ENCODE measurements at regions not wholly inside any gene's neighbourhood (a gene's known extent, or its start where the extent isn't known, plus 50 kb on each side); places are given as distances from the start of the nearest gene placed in this dataset.
"Not testable (repeated sequence)": the region's sequence is repeated elsewhere in the genome, so short reads cannot be mapped to it uniquely, and the experiment has no call there.

GRCh38 chr10:3574451-3574850 lies 210.6 kb downstream of the KLF6 start:
- no peak for DNase-seq (ENCODE audit: low read depth)

GRCh38 chr10:3573498-3573897 lies 211.5 kb downstream of the KLF6 start:
- DNase-seq (ENCODE audit: low read depth) = no peak

- no peak for DNase-seq (ENCODE audit: low read depth)
Observed at GRCh38 chr10:3571310-3571825, 213.6 kb downstream of the KLF6 start.

- no peak for DNase-seq (ENCODE audit: low read depth)
Observed at GRCh38 chr10:3570855-3571266, 214.1 kb downstream of the KLF6 start.

- no peak for DNase-seq (ENCODE audit: low read depth)
Observed at GRCh38 chr10:3570131-3570729, 214.8 kb downstream of the KLF6 start.

GRCh38 chr10:3568983-3569382 lies 216.0 kb downstream of the KLF6 start:
- DNase-seq (ENCODE audit: low read depth) = no peak

GRCh38 chr10:3568392-3568791 lies 216.6 kb downstream of the KLF6 start:
- no peak for DNase-seq (ENCODE audit: low read depth)

GRCh38 chr10:3567291-3567963 lies 217.6 kb downstream of the KLF6 start:
- DNase-seq (ENCODE audit: low read depth) = no peak

GRCh38 chr10:3566627-3567026 lies 218.4 kb downstream of the KLF6 start:
- no peak for DNase-seq (ENCODE audit: low read depth)

GRCh38 chr10:3564346-3565002 lies 220.5 kb downstream of the KLF6 start:
- peak; percentile 11 for DNase-seq (ENCODE audit: low read depth)

GRCh38 chr10:3563298-3563697 lies 221.7 kb downstream of the KLF6 start:
- no peak for DNase-seq (ENCODE audit: low read depth)

- not testable (repeated sequence) for DNase-seq (ENCODE audit: low read depth)
Observed at GRCh38 chr10:3560628-3561027, 224.4 kb downstream of the KLF6 start.

- no peak for DNase-seq (ENCODE audit: low read depth)
Observed at GRCh38 chr10:3559527-3559926, 225.5 kb downstream of the KLF6 start.

- no peak for DNase-seq (ENCODE audit: low read depth)
Observed at GRCh38 chr10:3559011-3559410, 226.0 kb downstream of the KLF6 start.

- not testable (repeated sequence) for DNase-seq (ENCODE audit: low read depth)
Observed at GRCh38 chr10:3556191-3557017, 228.6 kb downstream of the KLF6 start.

- no peak for DNase-seq (ENCODE audit: low read depth)
Observed at GRCh38 chr10:3554121-3554522, 230.9 kb downstream of the KLF6 start.

GRCh38 chr10:3552281-3552680 lies 232.7 kb downstream of the KLF6 start:
- DNase-seq (ENCODE audit: low read depth) = no peak

GRCh38 chr10:3551761-3552160 lies 233.2 kb downstream of the KLF6 start:
- no peak for DNase-seq (ENCODE audit: low read depth)

GRCh38 chr10:3549118-3549517 lies 235.9 kb downstream of the KLF6 start:
- DNase-seq (ENCODE audit: low read depth) = no peak

- DNase-seq (ENCODE audit: low read depth) = no peak
Observed at GRCh38 chr10:3548702-3549101, 236.3 kb downstream of the KLF6 start.

- DNase-seq (ENCODE audit: low read depth) = no peak
Observed at GRCh38 chr10:3548076-3548475, 236.9 kb downstream of the KLF6 start.

- no peak for DNase-seq (ENCODE audit: low read depth)
Observed at GRCh38 chr10:3544561-3544960, 240.4 kb downstream of the KLF6 start.

Measured in Daoy (cell line).